Smooth muscle cell (in vitro differentiated cells): ENCODE measurements at regions not wholly inside any gene's neighbourhood (a gene's known extent, or its start where the extent isn't known, plus 50 kb on each side); places are given as distances from the start of the nearest gene placed in this dataset.

Experiments
- DNase-seq: peaks from one replicate; lab custom pipeline; 2025; ENCODE audit not compliant: unreplicated experiment; lab: John Stamatoyannopoulos, UW
- H2AFZ ChIP-seq: fragments of 200-600 bp; sonication (generic); 2 replicates; pipeline ENCODE4 v1.6.0; 2016; ENCODE audit warnings: antibody characterized with exemption, low read depth, mild to moderate bottlenecking
- H3F3A ChIP-seq: fragments of 200-600 bp; sonication (generic); 2 replicates; pipeline ENCODE4 v1.6.0; 2017; ENCODE audit warnings: antibody characterized with exemption, low read depth
- H3K27ac ChIP-seq: fragments of 200-600 bp; sonication (generic); 2 replicates; pipeline ENCODE4 v1.5.1; 2016; ENCODE audit warnings: low read depth, mild to moderate bottlenecking
- H3K27me3 ChIP-seq: fragments of 200-600 bp; sonication (generic); 2 replicates; pipeline ENCODE4 v1.6.1; 2016; ENCODE audit warnings: low read depth, mild to moderate bottlenecking
- H3K36me3 ChIP-seq: fragments of 200-600 bp; sonication (generic); 2 replicates; pipeline ENCODE4 v1.5.1; 2016; ENCODE audit warnings: low read depth
- H3K4me1 ChIP-seq: fragments of 200-600 bp; sonication (generic); 2 replicates; pipeline ENCODE4 v1.5.1; 2016; ENCODE audit warnings: low read depth
- H3K4me2 ChIP-seq: fragments of 200-600 bp; sonication (generic); 2 replicates; pipeline ENCODE4 v1.6.0; 2016; ENCODE audit warnings: mild to moderate bottlenecking
- H3K4me3 ChIP-seq: fragments of 200-600 bp; sonication (generic); 2 replicates; pipeline ENCODE4 v1.5.1; 2016; ENCODE audit warnings: mild to moderate bottlenecking
- H3K79me2 ChIP-seq: fragments of 200-600 bp; sonication (generic); 2 replicates; pipeline ENCODE4 v1.6.0; 2016; ENCODE audit warnings: low read depth, mild to moderate bottlenecking
- H3K9ac ChIP-seq: fragments of 200-600 bp; sonication (generic); 2 replicates; pipeline ENCODE4 v1.6.0; 2016; ENCODE audit warnings: low read depth
- H3K9me3 ChIP-seq: fragments of 200-600 bp; sonication (generic); replicated peaks from 2 replicates; pipeline ENCODE4 v1.5.1; 2016; ENCODE audit warnings: low read depth
- H4K20me1 ChIP-seq: fragments of 200-600 bp; sonication (generic); 2 replicates; pipeline ENCODE4 v1.6.0; 2016; ENCODE audit warnings: low read depth
- CTCF ChIP-seq: fragments of 200-600 bp; sonication (generic); IDR thresholded peaks from 2 replicates; pipeline ENCODE4 v1.5.1; 2017; ENCODE audit warnings: borderline replicate concordance, mild to moderate bottlenecking, antibody characterized with exemption; ENCODE audit not compliant: insufficient read depth, poor library complexity, severe bottlenecking
- WGBS: methylation state at CpG from one replicate; pipeline ENCODE4 v1.1.7; 2016; ENCODE audit warnings: low lambda C conversion rate; 5-methylcytosine and 5-hydroxymethylcytosine counted together

GRCh38 chr6:14950103-14950969, 295.5 kb upstream of the JARID2 start:
- TF ChIP-seq CTCF = no peak
- H3K4me1 ChIP-seq = no peaks in the 10 kb centered on the region
- no peaks in the 10 kb centered on the region for H3K27me3 ChIP-seq
- no peak overlapping the region for H2AFZ ChIP-seq
- no peaks in the 10 kb centered on the region for H3F3A ChIP-seq
- no peak overlapping the region for H3K4me2 ChIP-seq
- no peak overlapping the region for H3K27ac ChIP-seq
- H3K36me3 ChIP-seq = no peaks in the 10 kb centered on the region
- WGBS = 60% methylated on average over 4 of the region's 4 CpGs
- no peaks in the 10 kb centered on the region for H4K20me1 ChIP-seq
- no peaks in the 10 kb centered on the region for H3K9me3 ChIP-seq
- no peaks in the 10 kb centered on the region for H3K79me2 ChIP-seq
- DNase-seq = no peak
- H3K4me3 ChIP-seq = no peak overlapping the region
- H3K9ac ChIP-seq = no peak overlapping the region

DNA sequence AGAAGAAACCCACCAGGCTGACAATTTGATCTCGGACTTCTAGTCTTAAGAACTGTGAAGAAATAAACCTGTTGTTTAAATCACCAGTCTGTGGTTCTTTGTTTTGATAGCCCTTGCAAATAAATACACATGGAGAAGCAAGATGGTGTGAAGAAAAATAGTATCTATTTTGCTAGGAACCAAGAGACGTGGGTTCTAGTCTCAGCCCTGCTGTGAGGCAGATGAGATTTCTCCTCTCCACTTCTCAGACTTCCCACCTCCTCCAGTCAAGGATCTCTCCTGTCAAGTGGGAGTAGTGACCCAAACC, 294.9 kb upstream of the JARID2 start:
- no peak overlapping the region for H2AFZ ChIP-seq
- no peak overlapping the region for H3K27ac ChIP-seq
- no peak for DNase-seq
- H3K27me3 ChIP-seq = no peaks in the 10 kb centered on the region
- no peak overlapping the region for H3K4me2 ChIP-seq
- no peak overlapping the region for H3K4me3 ChIP-seq
- no peaks in the 10 kb centered on the region for H3K79me2 ChIP-seq
- no peaks in the 10 kb centered on the region for H4K20me1 ChIP-seq
- no peaks in the 10 kb centered on the region for H3K36me3 ChIP-seq
- TF ChIP-seq CTCF = no peak
- H3F3A ChIP-seq = no peaks in the 10 kb centered on the region
- no peak overlapping the region for H3K9ac ChIP-seq
- no peaks in the 10 kb centered on the region for H3K9me3 ChIP-seq
- WGBS = 97% methylated on average over 2 of the region's 2 CpGs
- no peaks in the 10 kb centered on the region for H3K4me1 ChIP-seq

- Histone ChIP-seq H3K4me2 (no peak overlapping the region), H3K9ac (no peak overlapping the region), H3K27me3 (no peaks in the 10 kb centered on the region), H4K20me1 (no peaks in the 10 kb centered on the region), H2AFZ (no peak overlapping the region), H3K36me3 (no peaks in the 10 kb centered on the region), H3K9me3 (no peaks in the 10 kb centered on the region), H3K79me2 (no peaks in the 10 kb centered on the region), H3F3A (no peaks in the 10 kb centered on the region), H3K27ac (no peak overlapping the region), H3K4me3 (no peak overlapping the region), H3K4me1 (no peaks in the 10 kb centered on the region)
- no peak for DNase-seq
- TF ChIP-seq CTCF = no peak
- 6% methylated on average over 1 of the region's 1 CpG for WGBS
These were observed 294.2 kb upstream of the JARID2 start for GRCh38 chr6:14951704-14952103.

- WGBS = 94% methylated on average over 6 of the region's 6 CpGs
- H4K20me1 ChIP-seq = no peaks in the 10 kb centered on the region
- H3K4me3 ChIP-seq = no peak overlapping the region
- H3K79me2 ChIP-seq = no peaks in the 10 kb centered on the region
- H3K4me1 ChIP-seq = no peaks in the 10 kb centered on the region
- DNase-seq = no peak
- no peak overlapping the region for H3K9ac ChIP-seq
- no peak overlapping the region for H3K4me2 ChIP-seq
- no peaks in the 10 kb centered on the region for H3K27me3 ChIP-seq
- no peak overlapping the region for H2AFZ ChIP-seq
- H3K27ac ChIP-seq = no peak overlapping the region
- no peaks in the 10 kb centered on the region for H3K9me3 ChIP-seq
- H3K36me3 ChIP-seq = no peaks in the 10 kb centered on the region
- H3F3A ChIP-seq = no peaks in the 10 kb centered on the region
- TF ChIP-seq CTCF = no peak
These were observed 292.0 kb upstream of the JARID2 start for GRCh38 chr6:14953836-14954235.
